Neural cell (in vitro differentiated cells): ENCODE measurements at regions not wholly inside any gene's neighbourhood (a gene's known extent, or its start where the extent isn't known, plus 50 kb on each side); places are given as distances from the start of the nearest gene placed in this dataset.

Experiments
- H2AFZ ChIP-seq: fragments of 200-600, 300-800 bp; sonication (generic), shearing (Covaris generic); 2 replicates; pipeline ENCODE4 v1.6.0; 2014; ENCODE audit warnings: low read depth, mild to moderate bottlenecking, antibody characterized with exemption, low read length, moderate library complexity
- H3F3A ChIP-seq: fragments of 200-600 bp; shearing (Covaris generic); 2 replicates; pipeline ENCODE4 v1.6.1; 2016; ENCODE audit warnings: mild to moderate bottlenecking, moderate library complexity, mixed read lengths, antibody characterized with exemption, low read length; ENCODE audit not compliant: insufficient read depth, poor library complexity, severe bottlenecking
- H3K27ac ChIP-seq: fragments of 200-600, 300-800 bp; sonication (generic), shearing (Covaris generic); 2 replicates; pipeline ENCODE4 v1.5.1; 2014; ENCODE audit warnings: mild to moderate bottlenecking, low read length, moderate library complexity
- H3K27me3 ChIP-seq: fragments of 300-800, 200-600 bp; sonication (generic), shearing (Covaris generic); 2 replicates; pipeline ENCODE4 v1.6.0; 2014; ENCODE audit warnings: mild to moderate bottlenecking, low read depth, low read length, moderate library complexity; ENCODE audit not compliant: insufficient read depth
- H3K36me3 ChIP-seq: fragments of 300-800, 200-600 bp; sonication (generic), shearing (Covaris generic); 2 replicates; pipeline ENCODE4 v1.5.1; 2014; ENCODE audit warnings: mild to moderate bottlenecking, antibody characterized with exemption, low read length, moderate library complexity; ENCODE audit not compliant: insufficient read depth
- H3K4me2 ChIP-seq: fragments of 300-800, 200-600 bp; sonication (generic), shearing (Covaris generic); 2 replicates; pipeline ENCODE4 v1.6.0; 2014; ENCODE audit warnings: mild to moderate bottlenecking, low read length
- H3K4me3 ChIP-seq: fragments of 300-800, 200-600 bp; sonication (generic), shearing (Covaris generic); 2 replicates; pipeline ENCODE4 v1.5.1; 2014; ENCODE audit warnings: mild to moderate bottlenecking, low read length, moderate library complexity
- H3K79me2 ChIP-seq: fragments of 200-600 bp; shearing (Covaris generic); replicated peaks from 2 replicates; pipeline ENCODE4 v1.6.0; 2014; ENCODE audit warnings: mild to moderate bottlenecking, low read length, moderate library complexity; ENCODE audit not compliant: insufficient read depth
- H3K9ac ChIP-seq: fragments of 300-800, 200-600 bp; sonication (generic), shearing (Covaris generic); 2 replicates; pipeline ENCODE4 v1.6.1; 2016; ENCODE audit warnings: mild to moderate bottlenecking, low read length, mixed read lengths
- H3K9me2 ChIP-seq: fragments of 200-600 bp; shearing (Covaris generic); 2 replicates; pipeline ENCODE4 v1.6.1; 2016; ENCODE audit warnings: mild to moderate bottlenecking, low read length, mixed read lengths; ENCODE audit not compliant: insufficient read depth
- H3K9me3 ChIP-seq: fragments of 200-600, 300-800 bp; sonication (generic), shearing (Covaris generic); 2 replicates; pipeline ENCODE4 v1.6.1; 2016; ENCODE audit warnings: mild to moderate bottlenecking, mixed run types, low read length, moderate library complexity, mixed read lengths
- H4K20me1 ChIP-seq: fragments of 200-600 bp; shearing (Covaris generic); 2 replicates; pipeline ENCODE4 v1.6.1; 2016; ENCODE audit warnings: mild to moderate bottlenecking, mixed run types; ENCODE audit not compliant: insufficient read depth
- CTCF ChIP-seq: fragments of 450-650 bp; IDR thresholded peaks from 2 replicates; pipeline ENCODE4 v1.5.1; 2014; ENCODE audit warnings: antibody characterized with exemption, mild to moderate bottlenecking, moderate library complexity; ENCODE audit not compliant: poor library complexity, severe bottlenecking
- EP300 ChIP-seq: fragments of 450-650 bp; conservative IDR thresholded peaks from 2 replicates; pipeline ENCODE4 v1.6.1; 2014; ENCODE audit warnings: antibody characterized with exemption, mild to moderate bottlenecking, moderate library complexity; ENCODE audit not compliant: poor library complexity, severe bottlenecking
- EZH2 ChIP-seq: fragments of 200-600, 300-800 bp; shearing (Covaris generic), sonication (generic); IDR thresholded peaks from 2 replicates; pipeline ENCODE4 v1.6.1; 2014; ENCODE audit warnings: antibody characterized with exemption, low read length, borderline replicate concordance, mild to moderate bottlenecking; ENCODE audit not compliant: insufficient read depth, poor library complexity, severe bottlenecking
- MXI1 ChIP-seq: fragments of 450-650 bp; conservative IDR thresholded peaks from 2 replicates; pipeline ENCODE4 v1.6.1; 2014; ENCODE audit warnings: antibody characterized with exemption, mild to moderate bottlenecking; ENCODE audit not compliant: poor library complexity, severe bottlenecking
- POLR2AphosphoS5 ChIP-seq: IDR thresholded peaks from 2 replicates; pipeline ENCODE4 v1.6.1; 2012
- SMC3 ChIP-seq: fragments of 450-650 bp; conservative IDR thresholded peaks from 2 replicates; pipeline ENCODE4 v1.6.1; 2014; ENCODE audit warnings: antibody characterized with exemption, mild to moderate bottlenecking, moderate library complexity; ENCODE audit not compliant: poor library complexity
- TAF1 ChIP-seq: IDR thresholded peaks from 2 replicates; pipeline ENCODE4 v1.6.1; 2012; ENCODE audit warnings: low read depth
- TF ChIP-seq, protein P1 (sequence below): IDR thresholded peaks from 2 replicates; pipeline ENCODE4 v1.6.1; 2012; ENCODE audit warnings: borderline replicate concordance

- TF ChIP-seq MXI1 (no peak), EP300 (no peak), EZH2 (no peak), POLR2AphosphoS5 (no peak), CTCF (no peak), SMC3 (no peak), TAF1 (no peak)
- TF ChIP-seq, protein P1, sequence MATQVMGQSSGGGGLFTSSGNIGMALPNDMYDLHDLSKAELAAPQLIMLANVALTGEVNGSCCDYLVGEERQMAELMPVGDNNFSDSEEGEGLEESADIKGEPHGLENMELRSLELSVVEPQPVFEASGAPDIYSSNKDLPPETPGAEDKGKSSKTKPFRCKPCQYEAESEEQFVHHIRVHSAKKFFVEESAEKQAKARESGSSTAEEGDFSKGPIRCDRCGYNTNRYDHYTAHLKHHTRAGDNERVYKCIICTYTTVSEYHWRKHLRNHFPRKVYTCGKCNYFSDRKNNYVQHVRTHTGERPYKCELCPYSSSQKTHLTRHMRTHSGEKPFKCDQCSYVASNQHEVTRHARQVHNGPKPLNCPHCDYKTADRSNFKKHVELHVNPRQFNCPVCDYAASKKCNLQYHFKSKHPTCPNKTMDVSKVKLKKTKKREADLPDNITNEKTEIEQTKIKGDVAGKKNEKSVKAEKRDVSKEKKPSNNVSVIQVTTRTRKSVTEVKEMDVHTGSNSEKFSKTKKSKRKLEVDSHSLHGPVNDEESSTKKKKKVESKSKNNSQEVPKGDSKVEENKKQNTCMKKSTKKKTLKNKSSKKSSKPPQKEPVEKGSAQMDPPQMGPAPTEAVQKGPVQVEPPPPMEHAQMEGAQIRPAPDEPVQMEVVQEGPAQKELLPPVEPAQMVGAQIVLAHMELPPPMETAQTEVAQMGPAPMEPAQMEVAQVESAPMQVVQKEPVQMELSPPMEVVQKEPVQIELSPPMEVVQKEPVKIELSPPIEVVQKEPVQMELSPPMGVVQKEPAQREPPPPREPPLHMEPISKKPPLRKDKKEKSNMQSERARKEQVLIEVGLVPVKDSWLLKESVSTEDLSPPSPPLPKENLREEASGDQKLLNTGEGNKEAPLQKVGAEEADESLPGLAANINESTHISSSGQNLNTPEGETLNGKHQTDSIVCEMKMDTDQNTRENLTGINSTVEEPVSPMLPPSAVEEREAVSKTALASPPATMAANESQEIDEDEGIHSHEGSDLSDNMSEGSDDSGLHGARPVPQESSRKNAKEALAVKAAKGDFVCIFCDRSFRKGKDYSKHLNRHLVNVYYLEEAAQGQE = no peak
- no peak overlapping the region for H3K27ac ChIP-seq
- H3K4me3 ChIP-seq = no peak overlapping the region
- H3K36me3 ChIP-seq = no peaks in the 10 kb centered on the region
- no peaks in the 10 kb centered on the region for H3K9me2 ChIP-seq
- H3F3A ChIP-seq = no peaks in the 10 kb centered on the region
- no peaks in the 10 kb centered on the region for H3K9me3 ChIP-seq
- no peaks in the 10 kb centered on the region for H3K27me3 ChIP-seq
- H2AFZ ChIP-seq = no peak overlapping the region
- no peaks in the 10 kb centered on the region for H3K79me2 ChIP-seq
- H3K9ac ChIP-seq = no peak overlapping the region
- no peak overlapping the region for H3K4me2 ChIP-seq
- no peaks in the 10 kb centered on the region for H4K20me1 ChIP-seq
These were observed 69.5 kb upstream of the SSX2IP start for GRCh38 chr1:84759756-84760155.

- Histone ChIP-seq H3K9ac (no peak overlapping the region), H4K20me1 (no peaks in the 10 kb centered on the region), H2AFZ (no peak overlapping the region), H3F3A (no peaks in the 10 kb centered on the region), H3K27ac (no peak overlapping the region), H3K36me3 (no peaks in the 10 kb centered on the region), H3K4me2 (no peak overlapping the region), H3K4me3 (no peak overlapping the region), H3K27me3 (no peaks in the 10 kb centered on the region), H3K9me2 (no peaks in the 10 kb centered on the region), H3K9me3 (no peaks in the 10 kb centered on the region), H3K79me2 (no peaks in the 10 kb centered on the region)
- no peak for TF ChIP-seq SMC3
- TF ChIP-seq EZH2 = no peak
- no peak for TF ChIP-seq MXI1
- TF ChIP-seq, protein P1 = no peak
These were observed 68.8 kb upstream of the SSX2IP start for GRCh38 chr1:84758968-84759491.
